22Rv1 (cell line): ENCODE measurements at regions not wholly inside any gene's neighbourhood (a gene's known extent, or its start where the extent isn't known, plus 50 kb on each side); places are given as distances from the start of the nearest gene placed in this dataset.

Experiments
- ZFX ChIP-seq: fragments of 450-650 bp; IDR thresholded peaks from 2 replicates; pipeline ENCODE4 v1.6.1; 2017; ENCODE audit warnings: antibody characterized with exemption, borderline replicate concordance
- TF ChIP-seq, protein P1 (sequence below): fragments of 450-650 bp; IDR thresholded peaks from 2 replicates; pipeline ENCODE4 v1.5.1; 2017; ENCODE audit warnings: mild to moderate bottlenecking

DNA sequence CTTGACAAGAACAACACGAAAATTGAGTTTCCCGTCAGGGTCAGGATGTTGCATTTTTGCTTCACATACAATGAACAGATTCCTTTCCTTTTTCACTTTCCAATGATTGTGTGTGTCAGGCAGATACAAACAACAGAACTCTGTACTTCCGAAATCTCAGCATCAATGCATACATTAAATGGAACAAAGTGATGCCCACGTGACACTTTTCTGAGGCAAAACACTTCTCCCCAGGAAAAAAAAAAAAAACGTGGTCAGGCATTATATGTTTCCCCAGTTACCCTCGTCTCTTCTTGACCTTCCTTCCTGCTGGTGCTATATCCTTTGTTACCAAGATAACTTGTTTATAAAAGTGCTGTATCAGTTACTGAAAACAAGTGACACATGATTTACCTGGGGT lies 181.8 kb downstream of the ZNF281 start:
- TF ChIP-seq, protein P1, sequence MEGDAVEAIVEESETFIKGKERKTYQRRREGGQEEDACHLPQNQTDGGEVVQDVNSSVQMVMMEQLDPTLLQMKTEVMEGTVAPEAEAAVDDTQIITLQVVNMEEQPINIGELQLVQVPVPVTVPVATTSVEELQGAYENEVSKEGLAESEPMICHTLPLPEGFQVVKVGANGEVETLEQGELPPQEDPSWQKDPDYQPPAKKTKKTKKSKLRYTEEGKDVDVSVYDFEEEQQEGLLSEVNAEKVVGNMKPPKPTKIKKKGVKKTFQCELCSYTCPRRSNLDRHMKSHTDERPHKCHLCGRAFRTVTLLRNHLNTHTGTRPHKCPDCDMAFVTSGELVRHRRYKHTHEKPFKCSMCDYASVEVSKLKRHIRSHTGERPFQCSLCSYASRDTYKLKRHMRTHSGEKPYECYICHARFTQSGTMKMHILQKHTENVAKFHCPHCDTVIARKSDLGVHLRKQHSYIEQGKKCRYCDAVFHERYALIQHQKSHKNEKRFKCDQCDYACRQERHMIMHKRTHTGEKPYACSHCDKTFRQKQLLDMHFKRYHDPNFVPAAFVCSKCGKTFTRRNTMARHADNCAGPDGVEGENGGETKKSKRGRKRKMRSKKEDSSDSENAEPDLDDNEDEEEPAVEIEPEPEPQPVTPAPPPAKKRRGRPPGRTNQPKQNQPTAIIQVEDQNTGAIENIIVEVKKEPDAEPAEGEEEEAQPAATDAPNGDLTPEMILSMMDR = no peak
- no peak for TF ChIP-seq ZFX
